Activated T-cell treated with anti-CD3 and anti-CD28 coated beads for 24 hours (primary cell): ENCODE measurements at regions not wholly inside any gene's neighbourhood (a gene's known extent, or its start where the extent isn't known, plus 50 kb on each side); places are given as distances from the start of the nearest gene placed in this dataset.

ENCODE experiments used
- DNase-seq: peaks from one replicate; pipeline ENCODE4 v3.0.0-alpha.2; 2020; ENCODE audit warnings: low read depth

DNA sequence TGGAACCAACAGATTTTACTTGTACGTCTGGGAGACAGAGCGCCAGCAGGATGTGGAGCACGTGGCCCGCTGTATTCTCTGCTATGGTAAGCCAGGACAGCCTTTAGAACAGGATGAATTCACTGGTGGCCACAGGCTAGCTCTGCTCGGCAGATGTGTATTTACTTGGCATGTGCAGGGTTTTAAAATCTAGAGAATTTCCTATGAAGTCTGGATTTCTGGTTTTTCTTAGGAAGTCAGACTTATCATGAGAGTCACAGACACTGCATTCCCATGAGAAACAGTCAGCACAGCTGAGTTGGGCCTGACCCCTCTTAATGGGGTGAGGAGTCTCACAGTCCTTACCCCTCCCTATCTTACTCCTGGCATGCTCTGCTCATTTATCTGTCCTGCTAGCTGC lies 84.6 kb upstream of the COL6A5 start:
- no peak for DNase-seq

GRCh38 chr3:130263708-130264107 lies 81.8 kb upstream of the COL6A5 start:
- DNase-seq, result no peak

DNA sequence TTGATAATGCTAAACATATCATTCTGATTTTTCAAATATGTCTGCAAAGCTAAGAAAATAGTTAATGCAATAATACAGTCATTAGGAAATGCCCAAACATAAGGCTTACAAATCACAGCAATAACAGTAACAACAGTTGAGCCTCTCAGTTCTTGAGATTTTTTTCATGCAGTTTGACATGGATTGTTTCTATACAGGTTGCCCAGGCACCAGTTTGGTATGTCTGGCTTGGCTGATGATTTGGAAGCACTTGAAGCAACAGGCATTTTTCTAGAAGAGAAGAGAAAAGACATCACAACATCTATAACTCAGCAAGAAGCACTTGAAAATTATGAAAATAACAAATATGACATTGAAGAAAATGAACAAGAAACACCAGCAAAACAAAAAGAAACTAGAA lies 78.7 kb upstream of the COL6A5 start:
- no peak for DNase-seq

- DNase-seq, result no peak
Measured at GRCh38 chr3:130276203-130276803, 69.2 kb upstream of the COL6A5 start.

- DNase-seq, result no peak
Measured at GRCh38 chr3:130288670-130289069, 56.8 kb upstream of the COL6A5 start.

DNA sequence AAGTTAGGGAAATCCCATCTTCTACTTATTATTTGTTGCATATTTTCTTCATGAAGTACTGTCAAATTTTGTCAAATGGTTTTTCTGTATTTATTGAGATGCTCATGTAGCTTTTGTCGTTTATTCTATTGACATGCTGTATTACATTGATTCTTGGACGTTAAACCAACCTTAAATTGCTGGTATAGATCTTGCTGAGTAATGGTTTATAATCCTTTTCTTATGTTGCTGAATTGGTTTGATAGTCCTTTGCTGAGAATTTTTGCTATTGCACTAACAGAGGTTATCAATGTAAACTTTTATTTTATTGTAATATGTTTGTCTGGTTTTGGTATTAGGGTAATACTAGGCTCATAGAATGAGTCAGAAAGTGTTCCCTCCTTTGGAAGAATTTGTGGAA lies 54.3 kb upstream of the COL6A5 start:
- DNase-seq, result no peak

DNA sequence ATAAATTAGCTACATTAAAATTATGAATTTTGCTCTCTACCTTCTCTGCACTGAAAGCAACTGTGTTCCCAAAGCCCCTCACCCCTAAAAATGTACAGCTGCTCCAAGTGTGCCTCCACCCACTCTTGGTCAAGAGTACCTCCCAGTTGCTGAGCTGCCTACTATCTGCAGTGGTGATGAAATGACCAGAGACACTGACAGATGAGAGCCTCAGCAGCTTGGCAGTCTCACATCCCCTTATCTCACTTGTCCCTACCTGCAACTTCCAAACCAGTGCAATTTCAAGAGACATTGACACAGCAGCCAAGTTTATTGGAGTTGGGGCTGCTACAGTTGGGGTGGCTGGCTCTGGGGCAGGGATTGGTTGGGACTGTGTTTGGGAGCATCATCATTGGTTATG lies 52.2 kb upstream of the COL6A5 start:
- DNase-seq, result no peak
